Nephron progenitor cell (in vitro differentiated cells): ENCODE measurements at regions not wholly inside any gene's neighbourhood (a gene's known extent, or its start where the extent isn't known, plus 50 kb on each side); places are given as distances from the start of the nearest gene placed in this dataset.

Experiments
- DNase-seq: peaks from one replicate; pipeline ENCODE4 v3.0.0; 2021
- H3K27ac Mint-ChIP-seq: 2 replicates; pipeline ENCODE4 v1.8.0; 2021; ENCODE audit warnings: mild to moderate bottlenecking, moderate library complexity, mixed read lengths
- H3K27me3 Mint-ChIP-seq: 2 replicates; pipeline ENCODE4 v1.8.0; 2021; ENCODE audit warnings: mild to moderate bottlenecking, low read depth, mixed read lengths; ENCODE audit not compliant: poor library complexity
- H3K36me3 Mint-ChIP-seq: 2 replicates; pipeline ENCODE4 v1.8.0; 2021; ENCODE audit warnings: low read depth, mixed read lengths
- H3K4me1 Mint-ChIP-seq: 2 replicates; pipeline ENCODE4 v1.8.0; 2021; ENCODE audit warnings: mixed read lengths
- H3K4me3 Mint-ChIP-seq: 2 replicates; pipeline ENCODE4 v1.8.0; 2021; ENCODE audit warnings: mild to moderate bottlenecking, moderate library complexity, mixed read lengths
- H3K9me3 Mint-ChIP-seq: 2 replicates; pipeline ENCODE4 v1.8.0; 2021; ENCODE audit warnings: mild to moderate bottlenecking, moderate library complexity, mixed read lengths
- CTCF ChIP-seq: fragments of 200-600 bp; sonication (generic); IDR thresholded peaks from 2 replicates; pipeline ENCODE4 v1.5.0; 2021; ENCODE audit warnings: antibody characterized with exemption

GRCh38 chr5:141735823-141736222, 53.8 kb upstream of the ARAP3 start:
- H3K36me3 Mint-ChIP-seq = no peaks in the 10 kb centered on the region
- TF ChIP-seq CTCF = no peak

GRCh38 chr5:141734501-141735229, 52.6 kb upstream of the ARAP3 start:
- no peaks in the 10 kb centered on the region for H3K4me1 Mint-ChIP-seq
- no peaks in the 10 kb centered on the region for H3K9me3 Mint-ChIP-seq
- H3K27me3 Mint-ChIP-seq = peaks cover 29% of the 10 kb centered on the region
- TF ChIP-seq CTCF = no peak
- H3K27ac Mint-ChIP-seq = no peak overlapping the region
- no peaks in the 10 kb centered on the region for H3K36me3 Mint-ChIP-seq
- no peak overlapping the region for H3K4me3 Mint-ChIP-seq
- DNase-seq = peak; percentile 87

More at GRCh38 chr5:141735823-141736222, 53.8 kb upstream of the ARAP3 start:
- Mint-ChIP-seq H3K4me1 (no peaks in the 10 kb centered on the region), H3K27me3 (peaks cover 35% of the 10 kb centered on the region), H3K27ac (no peak overlapping the region), H3K9me3 (no peaks in the 10 kb centered on the region), H3K4me3 (no peak overlapping the region)
- DNase-seq = no peak

- H3K27ac Mint-ChIP-seq = no peak overlapping the region
- H3K27me3 Mint-ChIP-seq = peaks cover 23% of the 10 kb centered on the region
- H3K4me1 Mint-ChIP-seq = no peaks in the 10 kb centered on the region
Observed at GRCh38 chr5:141733198-141733597, 51.2 kb upstream of the ARAP3 start.

GRCh38 chr5:141732417-141732816, 50.4 kb upstream of the ARAP3 start:
- H3K27ac Mint-ChIP-seq = no peak overlapping the region
- H3K9me3 Mint-ChIP-seq = no peaks in the 10 kb centered on the region
- no peak for TF ChIP-seq CTCF
- peaks cover 20% of the 10 kb centered on the region for H3K27me3 Mint-ChIP-seq
- H3K36me3 Mint-ChIP-seq = no peaks in the 10 kb centered on the region
- H3K4me1 Mint-ChIP-seq = no peaks in the 10 kb centered on the region
- no peak overlapping the region for H3K4me3 Mint-ChIP-seq
- no peak for DNase-seq

More at GRCh38 chr5:141733198-141733597, 51.2 kb upstream of the ARAP3 start:
- no peak for DNase-seq
- TF ChIP-seq CTCF = no peak
- Mint-ChIP-seq H3K36me3 (no peaks in the 10 kb centered on the region), H3K9me3 (no peaks in the 10 kb centered on the region), H3K4me3 (no peak overlapping the region)
